ENCODE measurements at regions not wholly inside any gene's neighbourhood (a gene's known extent, or its start where the extent isn't known, plus 50 kb on each side); places are given as distances from the start of the nearest gene placed in this dataset.

DNA sequence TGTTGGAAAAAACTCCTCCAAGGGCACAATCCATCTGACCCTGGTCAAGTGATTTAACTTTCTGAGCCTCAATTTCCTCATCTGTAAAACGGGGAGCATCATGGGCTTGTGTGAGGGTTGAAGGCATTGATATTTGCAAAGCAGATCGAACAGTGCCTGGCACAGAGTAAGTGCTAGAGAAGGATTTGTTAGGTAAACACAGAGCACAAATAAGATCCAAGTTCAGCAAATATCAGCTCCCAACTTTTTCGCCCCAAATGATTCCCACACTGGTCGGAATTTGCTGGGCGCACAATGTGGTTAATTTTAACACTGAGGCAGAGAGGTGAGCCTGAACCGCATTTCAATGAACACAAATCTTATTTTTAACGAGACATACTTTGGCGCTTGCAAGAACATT, 76.3 kb upstream of the ATP2B2 start:
- POLR2A ChIA-PET (ENCODE audit: low non-redundant PET) = no interaction called here
- CTCF ChIA-PET = no interaction called here
- no peak overlapping the region for H3K27ac ChIP-seq
- DNase-seq (ENCODE audit: low spot score) = no peak
- TF ChIP-seq, protein P1, sequence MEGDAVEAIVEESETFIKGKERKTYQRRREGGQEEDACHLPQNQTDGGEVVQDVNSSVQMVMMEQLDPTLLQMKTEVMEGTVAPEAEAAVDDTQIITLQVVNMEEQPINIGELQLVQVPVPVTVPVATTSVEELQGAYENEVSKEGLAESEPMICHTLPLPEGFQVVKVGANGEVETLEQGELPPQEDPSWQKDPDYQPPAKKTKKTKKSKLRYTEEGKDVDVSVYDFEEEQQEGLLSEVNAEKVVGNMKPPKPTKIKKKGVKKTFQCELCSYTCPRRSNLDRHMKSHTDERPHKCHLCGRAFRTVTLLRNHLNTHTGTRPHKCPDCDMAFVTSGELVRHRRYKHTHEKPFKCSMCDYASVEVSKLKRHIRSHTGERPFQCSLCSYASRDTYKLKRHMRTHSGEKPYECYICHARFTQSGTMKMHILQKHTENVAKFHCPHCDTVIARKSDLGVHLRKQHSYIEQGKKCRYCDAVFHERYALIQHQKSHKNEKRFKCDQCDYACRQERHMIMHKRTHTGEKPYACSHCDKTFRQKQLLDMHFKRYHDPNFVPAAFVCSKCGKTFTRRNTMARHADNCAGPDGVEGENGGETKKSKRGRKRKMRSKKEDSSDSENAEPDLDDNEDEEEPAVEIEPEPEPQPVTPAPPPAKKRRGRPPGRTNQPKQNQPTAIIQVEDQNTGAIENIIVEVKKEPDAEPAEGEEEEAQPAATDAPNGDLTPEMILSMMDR (conservative IDR thresholded peaks at IDR 0.05; ENCODE audit: low read depth) = no peak

DNA sequence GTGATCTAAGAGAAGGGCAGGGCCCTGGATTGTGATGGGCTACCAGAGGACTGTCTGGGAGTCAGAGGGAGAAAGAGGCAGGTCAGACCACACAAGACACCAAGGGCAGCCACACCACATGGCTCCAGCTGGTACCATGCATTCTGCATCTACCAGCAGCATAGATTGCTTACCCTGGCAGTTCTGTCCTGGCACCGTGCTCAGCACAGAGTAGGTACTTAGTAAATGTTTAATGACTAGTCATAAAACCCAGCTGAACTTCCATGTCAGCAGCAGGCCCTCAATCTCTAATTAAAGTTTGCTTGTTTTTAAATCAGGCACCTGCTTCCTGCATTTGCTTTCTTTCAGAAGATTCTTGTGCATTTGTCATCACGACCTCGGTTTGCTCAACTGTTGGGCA, 77.3 kb upstream of the ATP2B2 start:
- POLR2A ChIA-PET (ENCODE audit: low non-redundant PET) = no interaction called here
- H3K27ac ChIP-seq = no peak overlapping the region
- TF ChIP-seq, protein P1 (conservative IDR thresholded peaks at IDR 0.05; ENCODE audit: low read depth) = no peak
- CTCF ChIA-PET = no interaction called here
- DNase-seq (ENCODE audit: low spot score) = no peak

DNA sequence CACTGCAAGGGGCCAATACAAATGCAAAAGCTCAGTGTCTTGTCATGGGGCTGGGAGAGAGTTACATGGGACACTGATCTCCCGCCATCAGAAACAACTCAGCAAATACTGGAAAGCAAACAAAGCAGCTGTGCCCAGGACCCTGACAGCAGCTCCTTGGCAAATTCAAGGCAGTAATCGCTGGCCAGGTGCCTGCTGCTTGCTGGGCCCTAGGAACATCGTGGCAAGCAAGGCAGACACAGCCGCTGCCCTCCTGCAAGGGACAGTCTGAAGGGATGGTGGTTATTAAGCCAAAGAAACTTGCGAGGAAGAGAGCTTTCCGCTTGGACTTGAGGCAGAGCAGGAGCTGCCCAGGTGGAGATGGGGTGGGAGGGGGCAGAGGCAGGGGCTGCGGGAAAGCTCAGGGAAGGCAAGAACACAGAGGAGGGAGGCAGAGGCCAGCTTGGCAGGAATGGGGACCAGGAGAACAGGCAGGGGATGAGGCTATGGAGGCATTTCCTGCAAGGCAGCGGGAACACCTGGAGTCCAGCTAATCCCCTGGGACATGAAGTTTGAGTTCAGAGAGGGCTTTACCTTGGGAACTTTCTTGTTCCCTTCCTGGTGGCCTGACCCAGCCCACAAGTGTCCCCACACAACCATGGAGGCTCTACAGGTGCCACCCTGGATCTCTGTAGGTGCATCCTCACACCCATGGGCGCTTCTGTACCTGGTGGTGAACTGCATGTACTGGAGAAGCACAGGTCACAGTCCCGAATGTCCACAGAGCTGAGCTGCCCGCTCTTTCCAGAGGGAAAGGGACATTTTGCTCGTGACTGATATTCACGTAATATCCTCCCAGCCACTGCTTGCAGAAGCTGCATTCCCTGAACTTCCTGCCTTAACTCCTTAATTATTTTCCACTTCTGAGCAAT, 78.7 kb upstream of the ATP2B2 start:
- CTCF ChIA-PET = no interaction called here
- TF ChIP-seq, protein P1 (conservative IDR thresholded peaks at IDR 0.05; ENCODE audit: low read depth) = no peak
- DNase-seq (ENCODE audit: low spot score) = no peak
- H3K27ac ChIP-seq = no peak overlapping the region
- POLR2A ChIA-PET (ENCODE audit: low non-redundant PET) = no interaction called here

DNA sequence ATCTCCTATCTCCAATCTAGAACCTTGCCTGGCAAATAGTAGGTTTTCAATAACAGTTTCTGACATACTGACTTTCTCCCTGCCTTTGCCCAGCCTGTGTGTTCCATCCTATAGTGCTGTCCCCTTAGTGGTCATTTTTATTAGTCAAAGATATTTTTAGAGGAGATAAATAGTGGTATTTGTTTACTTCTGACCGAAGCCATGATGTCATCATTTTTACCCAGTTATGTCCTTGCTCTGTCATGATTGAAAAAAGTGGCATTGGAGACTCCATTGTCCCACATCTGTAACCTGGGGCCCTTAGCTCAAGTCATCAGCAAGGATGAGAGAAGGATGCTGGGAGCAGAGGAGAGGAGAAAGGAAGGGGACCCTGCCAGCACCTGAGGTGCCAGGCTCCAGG, 80.6 kb upstream of the ATP2B2 start:
- ChIA-PET POLR2A (ENCODE audit: low non-redundant PET) (no interaction called here), CTCF (no interaction called here)
- TF ChIP-seq, protein P1 (conservative IDR thresholded peaks at IDR 0.05; ENCODE audit: low read depth) = no peak
- H3K27ac ChIP-seq = no peak overlapping the region
- DNase-seq (ENCODE audit: low spot score) = no peak

DNA sequence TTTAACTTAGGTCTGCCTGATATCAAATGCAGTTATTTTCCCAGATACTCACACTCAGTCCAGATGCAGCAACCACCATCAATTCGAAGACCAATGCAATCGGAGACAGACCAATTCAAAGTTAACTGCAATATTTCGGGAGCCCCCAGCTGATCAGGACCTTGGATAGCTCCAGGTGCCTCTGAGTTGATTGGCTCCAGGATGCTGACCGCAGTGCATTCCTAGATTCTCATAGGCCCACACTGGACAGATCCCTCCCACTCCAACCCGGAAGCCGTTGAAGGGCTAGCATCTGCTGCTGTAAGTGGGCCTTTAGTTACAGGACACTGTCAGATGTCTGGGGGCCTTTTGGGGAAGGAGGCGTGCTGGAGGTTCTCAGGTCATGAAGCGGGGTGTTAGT, 89.5 kb upstream of the ATP2B2 start:
- peak; percentile 84 for DNase-seq (ENCODE audit: low spot score)
- CTCF ChIA-PET = no interaction called here
- POLR2A ChIA-PET (ENCODE audit: low non-redundant PET) = no interaction called here

DNA sequence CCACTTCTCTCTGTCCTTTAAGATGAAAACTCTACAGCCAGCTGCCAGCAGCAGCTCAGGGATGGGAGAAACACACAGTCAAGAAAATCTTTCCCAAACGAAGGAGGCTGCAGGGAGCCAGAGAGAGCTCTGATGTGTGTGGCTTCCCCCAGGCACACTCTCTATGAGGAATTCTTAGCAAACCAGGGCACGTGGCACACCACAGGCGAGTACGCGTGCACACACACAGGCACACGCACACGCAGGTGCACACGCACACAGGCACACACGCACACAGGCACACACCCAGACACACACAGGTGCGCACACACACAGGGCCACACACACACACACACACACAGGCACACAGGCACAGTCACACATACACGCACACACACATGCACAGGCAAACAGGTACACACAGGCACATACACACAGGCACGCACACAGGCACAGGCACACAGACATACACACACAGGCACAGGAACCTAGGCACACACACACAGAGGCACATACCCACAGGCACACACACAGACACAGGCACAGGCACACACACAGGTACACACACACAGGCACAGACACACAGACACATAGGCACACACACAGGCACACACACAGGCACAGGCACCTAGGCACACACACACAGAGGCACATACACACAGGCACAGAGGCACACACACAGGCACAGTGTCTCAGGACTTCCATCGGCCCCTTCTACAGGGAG, 91.5 kb upstream of the ATP2B2 start:
- TF ChIP-seq, protein P1 (conservative IDR thresholded peaks at IDR 0.05; ENCODE audit: low read depth) = no peak
- POLR2A ChIA-PET (ENCODE audit: low non-redundant PET) = no interaction called here
- DNase-seq (ENCODE audit: low spot score) = no peak
- CTCF ChIA-PET = interaction anchor here (0.7 kb wide), 1 partner anchor 241 kb away, joined by 3 read pairs; no protein-coding TSS in a partner anchor
- no peak overlapping the region for H3K27ac ChIP-seq

More for the DNA sequence above, 89.5 kb upstream of the ATP2B2 start:
- no peak overlapping the region for H3K27ac ChIP-seq
- TF ChIP-seq, protein P1 (conservative IDR thresholded peaks at IDR 0.05; ENCODE audit: low read depth) = no peak
